ELR (cell line): ENCODE measurements at regions not wholly inside any gene's neighbourhood (a gene's known extent, or its start where the extent isn't known, plus 50 kb on each side); places are given as distances from the start of the nearest gene placed in this dataset.
A peak's percentile ranks its signal among the peaks of the same experiment; 100 is the strongest.

ENCODE experiments used
- DNase-seq: peaks from one replicate; pipeline ENCODE4 v3.0.0-alpha.2; 2015; ENCODE audit warnings: low read depth

DNA sequence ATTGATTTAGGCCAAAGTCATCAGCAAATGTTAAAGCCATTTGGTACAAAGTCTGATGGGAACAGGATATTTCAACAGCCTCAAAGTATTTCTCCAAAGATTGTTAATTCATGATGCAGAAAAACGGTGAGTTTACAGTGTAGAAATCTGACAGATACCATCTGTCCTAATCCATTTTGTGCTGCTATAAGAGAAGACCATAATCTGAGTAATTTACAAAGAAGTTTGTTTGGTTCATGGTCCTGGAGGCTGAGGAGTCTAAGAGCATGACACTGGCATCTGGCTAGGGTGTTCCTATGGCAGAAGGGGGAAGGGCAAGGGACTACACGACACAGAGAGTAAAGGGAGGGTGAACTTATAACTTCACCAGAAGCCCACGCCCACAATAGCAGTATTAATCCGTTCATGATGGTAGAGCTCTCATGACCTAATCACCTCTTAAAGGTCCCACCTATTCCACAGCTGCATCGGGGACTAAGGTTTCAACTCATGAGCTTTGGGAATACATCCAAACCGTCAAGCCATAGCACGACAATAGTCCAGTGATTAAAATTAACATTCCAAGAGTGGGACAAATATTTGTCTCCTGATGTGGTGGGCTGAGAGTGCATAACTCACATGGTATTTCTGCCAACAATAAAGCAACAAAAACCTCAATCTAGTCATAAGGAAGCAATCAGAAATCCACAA, 298.6 kb upstream of the AKR1E2 start:
- DNase-seq, result peak; percentile 84

DNA sequence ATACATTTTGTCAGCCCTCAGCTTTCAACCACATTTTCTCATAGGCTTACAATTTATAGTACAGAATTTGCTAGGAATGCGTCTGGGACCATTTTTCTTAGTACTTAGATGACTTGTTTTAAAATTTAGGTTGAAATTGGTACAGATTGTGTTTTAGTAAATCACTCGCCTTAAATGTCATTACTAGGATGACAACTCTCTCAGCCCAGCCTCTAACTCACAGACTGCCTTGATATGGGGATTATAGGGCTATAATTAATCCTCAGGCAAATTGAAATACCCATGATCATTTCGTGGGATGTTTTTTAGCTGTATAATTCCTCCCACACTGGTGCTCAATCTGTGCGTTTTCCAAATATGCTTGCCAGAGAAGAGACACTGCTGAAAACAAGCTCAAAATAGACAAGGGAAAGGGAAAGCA, 299.7 kb upstream of the AKR1E2 start:
- DNase-seq, result no peak

DNA sequence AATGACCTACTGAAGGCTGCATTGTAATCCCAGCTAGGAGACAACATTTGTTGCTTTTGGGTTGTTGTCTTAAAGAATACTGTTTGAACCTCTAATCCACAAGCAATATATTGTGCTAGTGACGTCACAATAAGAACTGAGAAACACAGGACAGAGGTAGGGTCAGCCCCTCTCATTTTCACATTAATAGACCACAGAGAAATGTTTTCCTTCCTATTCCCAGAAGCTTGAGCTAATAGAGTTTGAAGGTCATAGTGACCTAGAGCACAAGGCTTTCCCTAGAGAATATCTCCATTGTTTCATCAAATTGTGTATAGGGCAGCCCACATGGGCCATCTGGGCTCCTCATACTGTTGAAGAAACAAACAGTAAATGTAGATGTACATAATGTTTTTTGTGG, 300.9 kb upstream of the AKR1E2 start:
- no peak for DNase-seq

DNA sequence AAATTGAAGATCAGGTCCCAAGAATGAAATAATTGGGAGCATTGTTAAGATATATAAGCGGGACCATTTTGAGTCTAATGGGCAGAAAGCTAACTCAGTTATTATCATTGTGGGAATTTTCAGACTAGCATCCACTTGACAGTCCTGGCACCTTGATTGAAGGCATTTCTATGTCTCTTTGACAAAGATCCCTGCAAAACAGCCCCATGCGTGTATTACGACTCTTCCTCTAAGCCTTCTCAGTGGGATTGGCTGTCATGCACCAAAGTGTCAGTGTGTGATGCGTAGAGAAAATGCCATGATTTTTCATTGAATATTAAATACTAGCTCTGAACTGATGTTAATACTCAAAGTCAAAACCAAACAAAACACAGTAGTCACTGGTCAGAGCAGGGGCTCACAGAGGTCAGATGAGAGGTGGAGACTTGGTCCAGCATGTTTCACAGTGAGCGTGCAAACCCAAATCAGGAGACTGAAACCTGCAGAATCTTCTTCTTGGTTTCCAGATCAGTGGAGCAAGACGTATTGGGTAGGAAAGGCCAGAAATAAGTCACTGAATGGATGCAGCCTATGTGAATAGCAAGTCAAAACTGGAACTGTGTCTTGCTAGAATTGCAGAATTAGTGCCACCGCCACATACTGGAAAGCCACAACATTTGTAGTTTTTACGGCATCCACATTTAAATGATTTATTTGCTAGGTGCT, 303.6 kb upstream of the AKR1E2 start:
- no peak for DNase-seq

DNA sequence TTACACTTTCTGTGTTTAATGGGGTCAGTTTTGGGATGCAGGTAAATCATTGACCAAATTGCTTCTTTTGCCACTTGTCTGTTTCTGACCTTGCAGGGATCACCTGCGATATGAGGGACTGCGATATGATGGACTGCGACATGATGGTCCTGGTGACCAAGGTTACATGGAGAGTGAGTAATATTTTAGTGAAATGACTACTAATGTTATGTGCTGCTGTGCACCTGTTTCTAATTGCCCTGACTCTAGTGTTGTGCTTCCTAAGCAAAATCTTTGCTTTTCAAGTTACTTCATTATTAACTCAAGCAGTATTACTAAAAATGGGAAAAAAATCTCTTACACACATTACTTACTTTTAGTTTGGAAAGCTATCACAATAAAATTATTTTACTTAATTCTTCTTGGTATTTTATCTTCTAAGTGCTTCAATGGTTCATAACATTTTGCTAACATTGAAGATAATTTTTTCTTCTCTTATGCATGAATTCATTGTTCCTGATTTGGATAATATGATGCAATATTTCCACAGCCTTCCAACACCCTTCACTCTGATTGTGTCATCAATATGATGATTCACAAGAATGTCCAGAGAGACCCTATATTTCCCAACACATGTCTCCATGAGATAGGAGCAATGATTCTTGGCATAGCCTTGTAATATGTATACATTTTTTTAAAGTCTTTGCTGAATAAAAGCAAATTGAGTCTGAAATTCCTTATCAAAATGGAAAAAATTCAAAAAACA, 306.2 kb upstream of the AKR1E2 start:
- peak; percentile 73 for DNase-seq

DNA sequence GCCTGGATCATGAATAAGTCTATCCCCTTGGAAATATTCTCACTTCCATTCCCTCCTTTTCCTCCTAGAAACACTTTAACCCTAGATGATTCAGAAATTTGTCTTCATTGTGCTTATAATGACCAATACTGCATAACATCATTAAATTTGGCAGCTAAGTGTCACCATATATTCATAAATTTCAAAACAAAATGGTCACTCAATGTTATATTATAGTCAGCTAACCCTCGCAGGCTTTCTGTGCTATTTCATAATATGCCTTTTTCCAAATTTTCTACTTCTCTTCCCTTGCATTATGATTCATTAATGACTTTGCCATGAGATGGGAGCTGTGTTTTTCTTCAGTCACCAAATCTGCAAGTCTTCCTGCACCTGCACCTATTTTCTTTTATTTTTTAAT, 308.3 kb upstream of the AKR1E2 start:
- no peak for DNase-seq

DNA sequence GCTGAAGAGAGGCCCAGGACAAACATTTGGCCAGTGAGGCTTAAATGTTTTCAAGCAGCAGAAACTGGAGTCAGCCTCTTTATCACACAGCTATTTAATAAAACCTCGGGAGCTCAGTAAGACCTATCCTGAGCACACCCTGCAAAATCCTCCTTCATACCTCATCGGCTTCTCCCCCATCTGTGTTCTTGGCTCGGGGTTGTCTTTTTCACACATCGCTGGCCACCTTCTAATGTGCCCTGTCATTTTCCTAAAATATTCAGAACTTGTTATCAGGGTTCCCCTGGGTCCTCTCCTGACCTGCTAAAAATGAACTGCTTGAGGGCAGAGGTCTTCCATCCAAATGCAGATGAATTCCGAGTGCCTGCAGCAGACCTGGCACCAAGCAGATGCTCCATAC, 310.3 kb upstream of the AKR1E2 start:
- DNase-seq, result no peak

DNA sequence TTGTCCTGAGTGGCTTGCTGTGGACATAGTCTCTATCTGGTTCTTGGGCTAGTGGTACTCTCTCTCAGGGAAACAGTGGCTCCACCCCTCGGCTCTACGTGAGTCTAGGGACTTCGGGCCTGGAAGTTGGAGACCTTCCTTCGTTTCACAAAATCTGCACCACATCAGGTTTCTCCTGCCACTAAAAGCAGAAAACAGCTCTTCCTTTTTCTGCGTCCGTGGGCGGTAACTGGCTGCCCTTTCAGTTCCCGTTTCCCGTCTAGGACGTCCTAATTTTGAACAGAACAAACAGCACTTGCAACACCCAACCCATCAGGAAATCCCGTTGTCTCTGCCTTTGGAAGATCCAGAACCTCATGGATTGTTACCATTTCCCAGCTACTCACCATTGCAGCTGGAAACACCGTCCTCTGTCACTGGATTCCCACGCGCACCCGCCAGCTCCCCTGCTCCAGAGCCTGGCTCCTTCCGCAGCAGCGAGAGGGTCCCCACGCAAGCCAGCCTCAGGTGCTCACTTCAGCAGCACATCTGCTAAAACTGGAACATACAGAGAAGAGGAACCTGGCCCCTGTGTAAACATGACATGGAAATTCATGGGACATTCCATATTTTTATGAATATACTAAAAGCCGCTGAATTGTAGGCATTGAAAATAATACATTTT, 311.4 kb upstream of the AKR1E2 start:
- no peak for DNase-seq

DNA sequence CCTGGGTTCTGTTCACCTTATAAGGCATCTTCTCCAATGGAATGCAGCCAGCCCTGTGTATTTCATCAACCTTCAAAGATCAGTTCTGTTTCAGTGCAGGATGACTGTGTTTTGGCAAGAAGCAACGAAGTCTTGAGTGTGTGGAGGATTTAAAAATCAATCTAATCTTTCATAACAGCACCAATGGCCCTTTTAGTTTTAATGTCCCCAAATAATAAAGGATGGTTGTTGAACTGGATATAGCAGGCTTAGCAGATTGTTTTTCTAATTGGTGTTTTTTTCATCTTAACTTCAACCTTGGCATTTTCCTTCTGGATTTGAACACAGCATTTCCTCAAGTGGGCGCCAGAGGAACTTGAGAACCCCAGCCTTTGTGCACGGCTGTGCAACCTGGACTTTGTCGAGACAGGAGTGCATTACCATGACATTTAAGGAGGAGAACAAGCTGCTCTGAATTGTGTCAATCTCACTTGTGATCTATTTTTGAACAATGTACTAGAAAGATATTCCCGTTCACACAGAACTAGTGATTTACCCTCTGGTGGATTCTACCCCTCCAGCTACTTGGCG, 313.3 kb upstream of the AKR1E2 start:
- DNase-seq, result peak; percentile 76

DNA sequence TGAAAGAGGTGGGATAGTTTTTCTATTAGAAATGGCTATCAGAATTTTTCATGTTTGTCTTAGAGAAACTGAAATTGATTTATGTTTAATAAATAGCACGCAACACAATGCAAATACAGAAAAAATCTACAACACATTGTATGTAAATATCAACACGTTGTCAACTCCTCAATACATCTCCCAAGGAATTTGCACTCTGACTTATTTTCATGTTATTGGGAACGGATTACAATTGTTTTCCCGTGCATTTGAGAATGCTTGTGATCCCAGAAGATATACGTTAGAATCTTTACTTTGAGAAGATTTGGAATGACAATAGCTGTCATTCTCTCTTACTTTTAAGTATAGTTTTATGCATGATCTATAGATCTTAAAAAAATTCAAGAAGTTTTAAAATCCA, 313.8 kb upstream of the AKR1E2 start:
- DNase-seq, result no peak

DNA sequence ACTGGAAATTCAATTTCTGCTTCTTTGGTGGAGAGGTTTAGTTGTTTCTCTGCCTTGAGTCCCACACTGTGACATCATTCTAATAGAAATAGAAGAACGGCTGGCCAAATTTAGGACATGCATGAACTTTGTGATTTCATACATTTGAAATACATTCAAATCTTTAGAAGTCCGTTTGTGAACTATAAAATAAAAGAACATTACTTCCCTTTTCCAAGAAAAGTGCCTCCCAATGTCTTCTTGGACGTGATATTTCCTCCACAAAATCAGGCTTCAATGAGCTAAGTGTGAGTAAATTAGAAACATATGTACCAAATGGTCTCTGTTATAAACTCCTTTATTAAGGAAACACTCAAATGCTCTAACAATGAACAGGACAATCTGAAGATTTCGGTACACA, 314.5 kb upstream of the AKR1E2 start:
- no peak for DNase-seq

DNA sequence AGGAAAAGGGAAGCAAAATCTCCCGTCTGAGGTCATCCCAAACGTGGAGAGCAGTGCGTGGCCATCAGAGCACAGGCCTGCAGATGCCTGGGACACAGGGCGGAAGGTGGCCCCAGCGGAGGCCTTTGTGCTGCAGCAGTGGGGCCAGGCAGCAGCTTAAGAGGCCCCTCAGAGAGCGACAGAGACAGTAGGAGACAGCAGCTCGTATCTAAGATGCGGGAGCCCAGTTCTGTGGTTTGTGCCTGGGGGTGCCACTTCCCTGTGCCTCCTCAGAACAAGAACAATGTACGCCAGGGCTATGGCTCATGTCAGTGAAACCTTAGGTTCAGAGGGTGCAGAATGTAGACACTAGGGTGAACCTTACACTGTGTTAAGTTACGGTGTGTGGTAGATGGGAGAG, 316.6 kb upstream of the AKR1E2 start:
- no peak for DNase-seq

DNA sequence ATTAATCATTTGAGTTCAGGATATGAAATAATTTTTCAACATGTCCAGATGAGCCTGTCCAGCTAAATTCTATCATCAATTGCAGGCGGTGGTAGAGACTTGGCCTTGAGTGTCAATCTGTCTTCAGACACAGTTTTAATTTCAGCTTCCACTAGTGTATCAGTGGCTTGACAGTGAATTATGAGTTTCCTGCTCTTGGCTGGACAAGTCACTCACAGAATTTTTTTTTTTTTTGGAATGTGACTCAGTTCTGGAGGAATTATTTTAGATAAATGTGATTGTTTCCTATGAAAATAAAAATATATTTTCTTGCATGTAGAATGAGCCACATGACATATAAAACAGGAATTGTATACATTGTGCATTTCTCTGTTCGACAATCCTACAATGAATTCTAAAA, 319.9 kb upstream of the AKR1E2 start:
- DNase-seq, result peak; percentile 15

DNA sequence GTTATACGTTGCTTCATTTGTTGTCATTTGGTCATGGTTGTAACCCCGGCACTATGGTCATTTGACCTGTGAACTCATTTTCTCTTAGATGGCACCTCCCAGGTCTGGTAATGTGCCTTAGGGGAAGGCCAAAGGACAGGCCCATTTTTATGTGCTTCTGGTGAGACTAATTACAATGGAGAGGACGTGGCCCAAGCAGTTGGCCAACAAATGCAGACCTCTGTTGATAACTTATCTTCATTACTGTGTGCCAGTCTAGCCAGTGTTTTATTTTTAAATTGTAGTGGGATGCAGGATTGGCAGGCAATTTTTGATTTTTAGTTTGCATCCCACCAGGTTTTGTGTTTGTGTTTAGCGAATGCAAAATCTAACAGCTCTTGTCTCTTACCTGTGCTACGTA, 321.5 kb upstream of the AKR1E2 start:
- DNase-seq, result no peak

DNA sequence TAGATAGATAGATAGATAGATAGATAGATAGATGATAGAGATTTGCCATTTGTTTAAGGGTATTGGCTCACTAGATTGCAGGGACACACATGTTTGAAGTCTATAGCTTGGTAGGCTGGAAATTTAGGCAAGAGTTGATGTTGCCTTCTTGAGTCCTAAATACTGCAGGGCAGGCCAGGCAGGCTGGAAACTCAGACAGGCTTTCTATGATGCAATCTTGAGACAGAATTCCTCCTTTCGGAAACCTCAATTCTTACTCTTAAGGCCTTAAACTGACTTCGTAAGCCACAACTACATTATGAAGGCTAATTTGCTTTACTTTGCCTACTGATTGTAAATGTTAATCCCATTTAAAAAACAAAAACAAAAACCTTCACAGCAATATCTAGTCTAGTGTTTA, 322.9 kb upstream of the AKR1E2 start:
- no peak for DNase-seq

DNA sequence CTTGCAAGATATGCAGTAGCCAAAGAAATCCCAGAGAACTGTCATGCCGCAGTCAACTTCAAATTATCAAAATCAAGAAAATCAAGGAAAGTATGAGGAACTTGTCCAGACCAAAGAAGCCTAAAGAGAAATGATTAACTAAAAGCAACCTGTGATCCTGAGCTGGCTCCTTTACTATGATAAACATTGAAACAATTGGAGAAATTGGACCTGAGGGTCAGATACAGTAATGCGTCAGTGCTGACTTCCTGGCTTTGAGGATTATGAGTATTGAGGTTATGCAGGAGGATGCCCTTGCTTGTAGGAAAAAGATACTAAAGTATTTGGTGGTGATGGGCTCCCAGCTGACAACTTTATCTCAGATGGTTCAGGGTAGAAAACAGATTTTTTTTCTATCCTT, 324.7 kb upstream of the AKR1E2 start:
- peak; percentile 36 for DNase-seq

DNA sequence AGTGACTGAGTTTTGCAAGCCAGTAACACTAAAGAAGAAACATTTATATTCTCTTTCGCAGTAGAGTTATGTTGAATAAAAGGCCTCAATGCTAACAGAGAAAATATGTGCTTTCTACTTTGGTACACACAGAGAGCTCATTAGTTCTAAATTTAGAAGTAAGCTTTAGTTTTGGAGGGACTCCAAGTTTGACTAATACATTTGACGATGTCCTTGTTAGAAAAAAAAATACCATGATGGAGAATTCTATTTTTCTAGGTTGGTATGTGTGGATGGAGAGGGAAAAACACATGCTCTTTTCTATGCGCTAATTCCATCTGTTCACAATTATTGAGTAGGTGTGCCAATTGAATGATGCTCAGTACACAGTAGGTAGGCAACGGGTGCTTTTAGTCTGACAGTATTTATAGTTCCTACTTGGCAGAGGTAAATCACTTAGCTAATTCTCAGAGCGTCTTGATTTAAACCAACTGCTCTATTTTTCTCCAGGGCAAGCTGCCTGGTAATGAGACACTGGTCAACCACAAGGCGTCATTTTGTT, 327.2 kb upstream of the AKR1E2 start:
- peak; percentile 73 for DNase-seq

DNA sequence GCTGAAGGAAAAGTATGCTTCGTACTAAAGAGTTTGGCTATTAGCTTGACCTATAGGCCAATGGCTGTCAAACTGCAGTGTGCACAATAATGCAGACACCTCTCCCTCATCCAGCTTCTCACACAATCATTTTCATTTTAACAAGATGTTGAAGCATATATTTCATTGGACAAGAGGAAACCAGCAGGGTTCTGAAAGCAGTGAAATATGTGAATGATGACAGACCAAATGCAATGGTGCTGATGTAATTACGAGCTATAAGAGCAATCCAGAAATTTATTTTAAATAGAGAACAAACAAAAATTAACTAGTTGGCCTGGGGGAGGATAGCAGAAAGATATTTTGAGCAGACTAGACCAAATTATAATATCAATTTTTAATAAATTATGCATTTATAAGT, 331.5 kb upstream of the AKR1E2 start:
- no peak for DNase-seq

DNA sequence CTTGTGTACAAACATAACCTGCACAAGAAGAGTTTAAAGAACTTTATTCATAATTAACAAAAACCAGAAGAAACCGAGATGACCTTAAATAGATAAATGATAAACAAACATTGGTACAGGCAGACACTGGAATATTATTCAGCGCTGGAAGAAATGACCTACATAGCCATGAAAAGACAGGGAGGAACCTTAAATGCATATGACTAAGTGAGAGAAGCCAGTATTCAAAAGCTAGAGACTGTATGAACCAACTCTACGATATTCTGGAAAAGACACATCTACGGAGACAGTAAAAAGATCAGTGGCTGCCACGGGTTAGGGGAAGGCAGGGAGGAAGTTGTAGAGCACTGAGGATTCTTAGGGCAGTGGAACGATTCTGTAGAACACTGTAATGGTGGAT, 333.8 kb upstream of the AKR1E2 start:
- no peak for DNase-seq

DNA sequence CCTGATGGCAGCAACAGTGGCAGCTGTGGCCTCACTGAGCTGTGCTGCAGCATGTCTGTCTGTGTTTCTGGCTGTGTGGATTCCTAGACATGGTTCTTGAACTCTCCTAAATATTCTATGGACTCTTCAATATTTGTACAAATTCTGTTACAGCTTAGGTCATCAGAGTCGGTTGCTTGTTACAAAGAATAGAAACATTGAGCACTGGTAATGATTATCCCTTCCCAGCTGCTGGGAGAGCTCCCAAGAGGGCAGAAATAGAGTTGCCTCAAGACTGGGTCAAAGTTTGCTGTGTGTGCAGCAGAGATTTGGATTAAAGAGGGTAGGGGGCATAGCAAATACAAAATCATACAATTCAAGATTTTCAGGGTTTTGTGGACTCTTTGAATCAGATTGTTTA, 337.1 kb upstream of the AKR1E2 start:
- DNase-seq, result no peak

DNA sequence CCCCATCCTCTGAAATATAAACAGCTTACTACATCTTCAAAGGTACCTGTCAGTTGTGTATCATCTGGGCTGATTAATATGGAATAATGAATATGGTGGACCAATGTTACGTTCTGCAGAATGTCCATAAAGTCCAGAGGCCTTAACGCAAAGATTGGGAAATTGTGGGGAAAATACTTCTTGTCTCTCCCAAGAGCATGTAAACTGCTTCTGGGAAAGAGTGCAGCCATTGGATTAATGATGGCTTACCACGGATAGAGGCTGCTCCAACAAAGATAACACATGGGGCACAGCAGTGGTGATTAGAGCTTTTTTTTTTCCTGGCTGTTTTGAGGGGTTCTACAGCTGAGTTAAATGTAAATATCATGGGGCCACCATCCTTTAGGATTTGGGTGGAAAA, 340.4 kb upstream of the AKR1E2 start:
- DNase-seq, result no peak

DNA sequence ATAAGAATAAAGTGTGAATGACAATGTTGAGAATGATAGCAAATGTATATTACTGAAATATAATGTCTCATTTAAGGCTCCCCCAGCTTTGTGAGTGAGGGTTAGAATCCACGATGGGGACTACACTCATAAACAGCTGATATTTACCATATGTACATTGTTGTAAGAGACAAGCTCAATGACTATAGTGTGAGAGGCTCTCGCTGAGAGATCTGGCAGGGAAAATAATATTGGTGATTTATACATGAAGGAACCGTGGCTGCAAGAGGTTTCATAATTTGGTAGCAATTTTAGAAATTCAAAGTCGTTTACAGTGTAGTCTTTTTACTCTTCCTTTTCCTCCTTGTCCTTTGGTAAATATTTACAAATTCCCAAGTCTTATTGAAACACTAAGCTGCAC, 342.2 kb upstream of the AKR1E2 start:
- DNase-seq, result no peak
